ENCODE measurements at regions not wholly inside any gene's neighbourhood (a gene's known extent, or its start where the extent isn't known, plus 50 kb on each side); places are given as distances from the start of the nearest gene placed in this dataset.

DNA sequence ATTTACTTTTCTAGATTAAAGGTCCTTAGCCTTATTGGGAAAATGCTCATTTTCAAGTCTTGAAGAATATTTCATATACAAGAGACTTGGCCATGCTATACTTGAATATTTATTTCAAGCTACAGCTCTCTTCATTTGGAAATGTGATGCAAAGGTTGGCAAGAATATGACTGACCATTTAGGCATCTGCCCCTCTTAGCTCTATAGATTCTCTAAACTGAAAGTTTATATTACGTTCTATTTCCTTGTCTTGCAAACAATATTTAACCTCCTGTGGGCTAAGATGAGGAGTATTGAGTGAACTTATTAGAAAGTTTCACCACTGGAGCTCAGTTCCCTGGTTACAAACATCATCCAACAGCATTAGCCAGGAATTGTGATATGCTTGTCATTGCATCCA is 593.1 kb downstream of the MAT2B start:
- no peaks in the 10 kb centered on the region for H4K20me1 ChIP-seq (ENCODE audit: control insufficient read depth, extremely low read depth, insufficient read depth, low read length)
- H3K36me3 ChIP-seq (ENCODE audit: control insufficient read depth in 2 of 2, extremely low read depth in 1 of 2, insufficient read depth in 2 of 2, low read length in 2 of 2), result no peaks in the 10 kb centered on the region
- H2AFZ ChIP-seq (ENCODE audit: control insufficient read depth, low read length), result no peak overlapping the region
- H3K27me3 ChIP-seq (ENCODE audit: control insufficient read depth, extremely low read depth, insufficient read depth, low read length), result no peaks in the 10 kb centered on the region
- no peaks in the 10 kb centered on the region for H3K4me1 ChIP-seq (ENCODE audit: control insufficient read depth, extremely low read depth, insufficient read depth, low read length)
- no peaks in the 10 kb centered on the region for H3K9me1 ChIP-seq (ENCODE audit: control insufficient read depth, extremely low read depth, insufficient read depth, low read length)
- no peak overlapping the region for H3K27ac ChIP-seq (ENCODE audit: control insufficient read depth, insufficient read depth, low read length)
- no peak overlapping the region for H3K4me3 ChIP-seq (ENCODE audit: control insufficient read depth in 2 of 3, extremely low read depth in 1 of 3, insufficient read depth in 2 of 3, low read depth in 1 of 3, low read length in 3 of 3)
- no peak overlapping the region for H3K4me2 ChIP-seq (ENCODE audit: control insufficient read depth, extremely low read depth, insufficient read depth, low read depth, low read length)
- DNase-seq (ENCODE audit: low read depth, low spot score) (no peak), FAIRE-seq (no peak)
- no peak overlapping the region for H3K9ac ChIP-seq (ENCODE audit: control insufficient read depth, extremely low read depth, insufficient read depth, low read length)
- no peak for TF ChIP-seq CTCF (optimal IDR thresholded peaks at IDR 0.05 in 1 of 3, IDR thresholded peaks at IDR 0.05 in 1 of 3, conservative IDR thresholded peaks at IDR 0.05 in 1 of 3; ENCODE audit: extremely low read depth in 1 of 3, insufficient read depth in 2 of 3, low read length in 3 of 3)
- no peak for TF ChIP-seq EZH2 (IDR thresholded peaks at IDR 0.05; ENCODE audit: low read length)
- H3K79me2 ChIP-seq (ENCODE audit: control insufficient read depth, insufficient read depth, low read length), result no peaks in the 10 kb centered on the region
- no peaks in the 10 kb centered on the region for H3K9me3 ChIP-seq (ENCODE audit: control insufficient read depth, low read depth, low read length)
- dilution Hi-C loops (cut with MboI; ENCODE audit: extremely low pct_ligation_motif_present, low sequenced_read_pairs), result no loop called here

DNA sequence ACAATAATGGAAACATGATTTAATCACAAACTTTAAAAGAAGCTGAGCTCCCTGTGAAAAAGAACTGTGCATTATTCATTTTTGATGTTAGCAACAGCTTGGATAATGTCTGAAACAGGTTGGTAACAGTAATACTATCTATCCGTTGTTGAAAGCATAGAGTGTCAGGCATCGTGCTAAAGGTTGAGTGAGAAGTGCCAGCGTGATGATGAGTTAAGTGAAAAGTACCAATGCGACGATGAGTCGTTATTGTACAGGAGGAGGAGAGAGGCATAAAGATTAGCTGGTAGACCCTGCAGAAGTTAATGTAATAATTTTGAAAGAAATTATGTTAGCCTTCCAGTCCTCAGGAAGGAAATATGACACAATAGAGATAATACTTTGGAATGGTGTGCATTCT is 593.6 kb downstream of the MAT2B start:
- no peaks in the 10 kb centered on the region for H3K4me1 ChIP-seq (ENCODE audit: control insufficient read depth, extremely low read depth, insufficient read depth, low read length)
- H3K27ac ChIP-seq (ENCODE audit: control insufficient read depth, insufficient read depth, low read length), result no peak overlapping the region
- no peak overlapping the region for H3K4me2 ChIP-seq (ENCODE audit: control insufficient read depth, extremely low read depth, insufficient read depth, low read depth, low read length)
- no peak overlapping the region for H2AFZ ChIP-seq (ENCODE audit: control insufficient read depth, low read length)
- no peak overlapping the region for H3K9ac ChIP-seq (ENCODE audit: control insufficient read depth, extremely low read depth, insufficient read depth, low read length)
- H3K36me3 ChIP-seq (ENCODE audit: control insufficient read depth in 2 of 2, extremely low read depth in 1 of 2, insufficient read depth in 2 of 2, low read length in 2 of 2), result no peaks in the 10 kb centered on the region
- H3K27me3 ChIP-seq (ENCODE audit: control insufficient read depth, extremely low read depth, insufficient read depth, low read length), result no peaks in the 10 kb centered on the region
- DNase-seq (ENCODE audit: low read depth, low spot score), result no peak
- H3K4me3 ChIP-seq (ENCODE audit: control insufficient read depth in 2 of 3, extremely low read depth in 1 of 3, insufficient read depth in 2 of 3, low read depth in 1 of 3, low read length in 3 of 3), result no peak overlapping the region
- no peak for TF ChIP-seq EZH2 (IDR thresholded peaks at IDR 0.05; ENCODE audit: low read length)
- no peak for TF ChIP-seq CTCF (optimal IDR thresholded peaks at IDR 0.05 in 1 of 3, IDR thresholded peaks at IDR 0.05 in 1 of 3, conservative IDR thresholded peaks at IDR 0.05 in 1 of 3; ENCODE audit: extremely low read depth in 1 of 3, insufficient read depth in 2 of 3, low read length in 3 of 3)
- H3K9me1 ChIP-seq (ENCODE audit: control insufficient read depth, extremely low read depth, insufficient read depth, low read length), result no peaks in the 10 kb centered on the region
- no peaks in the 10 kb centered on the region for H3K79me2 ChIP-seq (ENCODE audit: control insufficient read depth, insufficient read depth, low read length)
- dilution Hi-C loops (cut with MboI; ENCODE audit: extremely low pct_ligation_motif_present, low sequenced_read_pairs), result no loop called here
- no peaks in the 10 kb centered on the region for H3K9me3 ChIP-seq (ENCODE audit: control insufficient read depth, low read depth, low read length)
- no peak for FAIRE-seq
- H4K20me1 ChIP-seq (ENCODE audit: control insufficient read depth, extremely low read depth, insufficient read depth, low read length), result no peaks in the 10 kb centered on the region

All from keratinocyte (primary cell).